ENCODE measurements at regions not wholly inside any gene's neighbourhood (a gene's known extent, or its start where the extent isn't known, plus 50 kb on each side); places are given as distances from the start of the nearest gene placed in this dataset.
"Not testable (repeated sequence)": the region's sequence is repeated elsewhere in the genome, so short reads cannot be mapped to it uniquely, and the experiment has no call there.

DNA sequence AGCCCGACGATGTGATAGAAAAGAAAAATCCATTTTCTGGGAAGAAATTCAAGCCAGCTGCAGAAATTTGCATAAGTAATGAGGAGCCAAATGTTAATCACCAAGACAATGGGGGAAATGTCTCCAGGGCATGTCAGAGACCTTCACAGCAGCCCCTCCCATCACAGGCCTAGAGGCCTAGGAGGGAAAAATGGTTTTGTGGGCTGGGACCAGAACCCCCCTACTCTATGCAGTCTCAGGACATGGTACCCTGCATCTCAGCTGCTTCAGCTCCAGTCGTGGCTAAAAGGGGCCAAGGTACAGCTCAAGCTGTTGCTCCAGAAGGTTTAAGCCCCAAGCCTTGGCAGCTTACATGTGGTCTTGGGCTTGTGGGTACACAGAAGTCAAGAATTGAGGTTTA lies 155.5 kb upstream of the FOXQ1 start:
- not testable (repeated sequence) for DNase-seq (ENCODE audit: low read depth)

DNA sequence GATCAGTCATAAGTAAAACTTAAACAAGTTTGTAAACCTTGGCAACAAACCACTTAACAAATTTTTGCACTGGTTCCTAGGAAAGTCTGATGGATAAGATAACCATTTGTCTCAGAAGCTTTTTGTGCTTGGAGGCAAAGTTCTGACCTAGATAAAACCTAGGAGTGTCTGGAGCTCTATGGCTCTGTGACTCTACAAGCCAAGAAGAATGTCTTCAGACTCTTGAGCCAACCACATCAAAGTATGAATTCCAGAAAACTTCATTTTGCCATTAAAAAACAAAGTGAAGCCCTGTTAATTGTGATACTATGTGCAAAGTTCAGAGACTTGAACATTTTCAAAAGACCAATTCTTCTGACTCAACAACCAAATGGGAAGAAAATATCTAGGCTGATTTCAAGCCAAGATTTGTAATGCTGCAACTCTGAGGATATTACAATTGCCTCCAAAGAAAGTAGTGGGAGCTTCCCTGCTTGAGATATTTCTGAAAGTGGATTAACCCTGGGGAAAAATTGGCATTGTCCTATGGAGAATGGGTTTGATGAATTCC lies 158.1 kb upstream of the FOXQ1 start:
- DNase-seq (ENCODE audit: low read depth) = no peak

DNA sequence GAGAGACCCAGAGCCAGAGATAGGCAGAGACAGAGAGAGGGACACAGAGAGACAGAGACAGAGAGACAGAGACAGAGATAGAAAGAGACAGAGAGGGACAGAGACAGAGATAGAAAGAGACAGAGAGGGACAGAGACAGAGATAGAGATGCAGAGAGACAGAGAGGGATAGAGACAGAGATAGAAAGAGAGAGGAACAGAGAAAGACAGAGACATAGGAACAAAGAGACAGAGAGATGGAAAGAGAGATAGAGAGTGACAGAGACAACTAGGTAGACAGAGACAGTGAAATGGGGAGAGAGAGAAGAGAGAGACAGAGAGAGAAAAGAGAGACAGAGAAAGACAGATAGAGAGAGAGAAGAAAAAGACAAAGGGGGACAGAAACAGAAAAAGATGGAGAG lies 165.4 kb upstream of the FOXQ1 start:
- no peak for DNase-seq (ENCODE audit: low read depth)

DNA sequence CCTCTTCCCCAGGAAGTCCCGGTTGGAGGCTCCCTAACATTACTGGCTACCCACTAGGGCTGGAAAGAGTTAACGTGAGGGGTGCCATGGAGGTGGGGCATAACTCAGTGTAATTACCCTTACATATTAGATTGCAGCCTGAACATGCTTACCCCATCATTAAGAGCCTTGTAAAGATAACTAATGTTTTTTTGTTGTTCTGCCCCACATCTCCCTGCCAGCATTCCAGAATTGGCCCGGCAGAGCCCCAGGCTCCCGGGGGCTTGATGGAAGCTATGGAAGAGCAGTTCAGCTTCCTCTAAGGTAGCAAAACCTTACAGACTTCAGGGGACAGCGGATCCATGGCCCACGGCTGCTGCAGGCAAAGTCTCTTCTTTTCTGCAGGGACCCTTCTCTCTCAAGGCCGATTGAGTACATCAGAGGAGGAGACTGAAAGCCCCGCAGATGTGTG lies 166.1 kb upstream of the FOXQ1 start:
- no peak for DNase-seq (ENCODE audit: low read depth)

DNA sequence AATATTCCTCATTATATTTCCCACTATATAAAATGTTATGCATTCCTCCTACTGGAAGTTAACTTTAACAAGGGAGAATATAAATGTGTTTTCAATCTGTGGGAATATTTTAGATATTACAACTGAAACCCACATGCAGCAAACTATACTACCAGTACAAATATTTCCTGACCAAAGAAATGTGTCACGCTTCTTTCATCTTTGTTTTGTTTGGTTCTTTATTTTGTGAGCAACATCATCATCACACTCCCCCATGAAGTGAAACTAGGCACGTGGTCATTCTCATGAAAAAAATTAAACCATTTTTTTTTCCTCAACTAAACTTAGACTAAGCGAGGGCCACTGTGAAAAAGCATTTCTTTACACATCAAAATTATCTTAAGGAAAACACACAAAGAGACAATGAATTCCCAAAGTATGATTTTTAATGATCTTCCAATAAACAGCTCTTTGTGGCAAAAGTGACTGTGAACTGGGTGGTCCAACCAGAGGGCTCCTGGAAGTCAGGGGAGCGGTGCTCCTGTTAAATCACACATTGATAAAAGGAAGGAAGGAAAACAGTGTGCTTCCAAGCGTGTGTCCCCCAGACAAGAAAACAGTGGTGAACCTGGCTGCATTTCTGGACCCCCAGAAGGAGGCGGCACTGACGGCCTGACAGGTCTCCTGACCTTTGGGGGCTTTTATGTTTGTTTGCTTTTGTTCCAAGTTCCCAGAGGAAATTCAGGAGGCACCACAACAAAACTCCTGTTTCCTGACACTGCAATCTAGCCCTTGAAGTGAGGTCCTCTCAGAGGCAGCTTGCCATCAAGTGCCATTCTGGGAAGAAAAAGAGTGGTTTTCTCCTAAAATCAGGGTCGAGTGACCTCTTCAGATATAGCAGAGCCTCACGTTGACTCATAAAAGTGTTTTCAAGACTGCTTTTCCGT lies 166.8 kb upstream of the FOXQ1 start:
- no peak for DNase-seq (ENCODE audit: low read depth)

DNA sequence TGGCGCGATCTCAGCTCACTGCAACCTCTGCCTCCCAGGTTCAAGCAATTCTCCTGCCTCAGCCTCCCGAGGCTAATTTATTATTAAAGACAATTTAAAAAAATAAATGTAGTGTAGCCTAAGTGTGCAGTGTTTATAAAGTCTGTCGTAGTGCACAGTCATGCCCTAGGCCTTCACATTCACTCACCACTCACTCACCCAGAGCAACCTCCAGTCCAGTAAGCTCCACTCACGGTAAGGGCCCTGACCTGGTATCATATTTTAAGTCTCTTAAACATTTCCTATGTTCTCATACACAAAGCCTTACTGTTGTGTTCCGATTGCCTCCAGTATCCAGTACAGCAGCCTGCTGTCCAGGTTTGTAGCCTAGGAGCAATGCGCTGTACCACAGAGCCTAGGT lies 168.2 kb upstream of the FOXQ1 start:
- no peak for DNase-seq (ENCODE audit: low read depth)

DNA sequence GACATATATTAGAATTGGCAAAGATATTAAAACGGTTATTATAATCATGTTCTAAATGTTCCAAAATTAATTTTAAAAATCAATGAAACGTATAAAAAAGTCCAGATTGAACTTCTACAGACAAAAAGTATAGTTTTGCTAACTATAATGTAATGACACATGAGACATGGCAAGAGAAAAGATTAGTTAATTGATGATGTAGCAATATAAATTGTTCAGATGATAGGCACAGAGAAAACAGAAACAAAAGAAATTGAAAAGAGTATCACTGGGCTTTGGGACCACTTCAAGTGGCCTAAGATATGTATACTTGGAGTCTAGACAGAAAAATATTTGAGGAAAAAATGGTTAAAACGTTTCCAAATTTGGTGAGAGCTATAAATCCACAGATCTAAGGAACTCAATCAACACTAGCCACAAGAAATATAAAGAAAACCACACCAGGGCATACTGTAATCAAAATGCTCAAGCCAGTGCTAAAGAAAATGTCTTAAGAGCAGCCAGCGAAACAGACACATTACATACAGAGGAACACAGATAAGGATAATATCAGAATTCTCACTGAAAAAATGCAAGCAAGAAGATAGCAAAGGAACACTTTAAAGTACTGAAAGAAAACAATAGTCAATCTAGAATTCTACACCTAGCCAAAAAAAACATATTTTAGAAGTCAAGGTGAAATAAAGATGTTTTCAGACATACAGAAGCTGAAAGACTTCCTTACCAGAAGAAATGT lies 172.6 kb upstream of the FOXQ1 start:
- DNase-seq (ENCODE audit: low read depth) = no peak

DNA sequence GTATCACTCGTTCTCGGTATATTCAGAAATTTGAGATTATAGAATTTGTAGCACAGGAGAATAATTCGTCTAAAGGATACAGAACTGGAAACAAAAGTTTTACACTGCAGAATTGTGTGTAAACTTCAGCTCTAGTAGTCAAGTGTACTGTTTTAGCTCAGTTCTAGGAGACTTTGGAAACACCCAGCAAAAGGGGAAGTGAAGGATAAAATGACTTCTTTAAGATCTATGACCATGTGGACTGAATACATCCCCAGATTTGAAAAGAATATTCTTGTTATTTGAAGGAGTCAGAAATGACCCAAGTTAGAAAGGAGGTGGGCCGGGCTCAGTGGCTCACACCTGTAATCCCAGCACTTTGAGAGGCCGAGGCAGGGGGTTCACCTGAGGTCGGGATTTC lies 174.0 kb upstream of the FOXQ1 start:
- DNase-seq (ENCODE audit: low read depth) = no peak

DNA sequence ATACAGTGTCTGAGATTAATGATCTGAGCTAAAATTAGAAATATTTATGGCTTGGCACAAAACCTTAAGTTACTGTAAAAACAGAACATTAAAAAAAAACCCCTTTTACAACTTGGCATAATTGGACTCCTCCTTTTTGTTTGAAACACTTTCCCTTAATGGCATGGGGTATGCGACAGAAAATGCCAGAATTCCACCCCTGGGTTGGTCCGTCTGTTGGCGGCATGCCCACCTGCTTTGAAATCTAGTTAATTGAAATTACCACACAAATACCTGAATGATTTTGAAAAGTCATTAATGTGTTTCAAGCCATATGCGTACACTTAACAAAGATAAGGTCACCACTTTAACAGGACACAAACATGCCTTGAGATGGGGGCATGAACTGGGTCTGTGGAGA lies 175.1 kb upstream of the FOXQ1 start:
- no peak for DNase-seq (ENCODE audit: low read depth)

DNA sequence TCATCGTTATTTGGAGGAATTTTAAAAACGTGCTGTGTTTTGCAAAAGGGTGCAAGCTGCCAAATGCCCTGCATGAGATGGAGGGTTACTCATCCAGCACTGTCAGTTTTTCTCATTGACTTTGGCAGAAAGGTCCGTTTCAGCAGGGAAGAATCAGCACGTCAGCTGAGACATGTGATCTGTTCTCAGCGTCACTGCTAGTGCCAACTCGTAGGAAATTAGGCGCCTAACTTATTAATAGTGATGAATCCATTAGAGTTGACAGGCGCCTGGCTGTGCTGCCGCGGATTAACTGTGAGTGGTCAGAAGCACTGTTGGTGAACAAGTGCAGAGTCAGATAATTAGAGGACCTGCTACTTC lies 175.5 kb upstream of the FOXQ1 start:
- peak; percentile 91 for DNase-seq (ENCODE audit: low read depth)

DNA sequence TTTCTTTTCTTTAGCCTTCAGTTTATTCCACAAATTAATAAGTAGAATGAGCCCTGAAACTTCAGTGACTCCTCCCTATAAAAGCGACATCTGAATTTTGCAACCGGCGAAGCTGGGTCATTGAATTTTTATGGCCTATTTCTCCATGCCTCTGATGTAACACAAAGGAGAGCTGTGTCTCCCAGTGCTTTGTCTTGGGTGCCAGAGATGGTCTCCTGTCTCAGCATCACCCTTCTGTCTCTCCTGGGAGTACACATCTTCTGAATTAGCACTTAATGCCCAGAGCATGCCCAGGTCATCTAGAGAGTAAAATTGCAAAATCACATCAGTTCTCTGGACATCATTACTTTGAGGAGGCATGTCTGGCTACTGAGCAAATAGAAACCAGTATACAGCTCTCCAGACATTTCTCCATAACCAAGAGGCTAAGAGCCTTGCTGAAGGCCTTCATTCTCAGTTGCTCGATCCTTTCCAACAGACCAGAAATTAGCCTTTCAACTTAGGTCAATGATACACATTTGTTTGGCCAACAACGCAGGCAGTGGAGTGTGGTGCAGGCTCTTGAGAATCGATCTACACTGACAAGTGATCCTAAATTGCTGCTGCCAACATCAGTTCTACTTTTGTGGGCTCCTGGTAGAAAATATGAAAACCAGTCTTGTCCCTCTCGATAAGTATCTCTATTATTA lies 176.0 kb upstream of the FOXQ1 start:
- peak; percentile 40 for DNase-seq (ENCODE audit: low read depth)

DNA sequence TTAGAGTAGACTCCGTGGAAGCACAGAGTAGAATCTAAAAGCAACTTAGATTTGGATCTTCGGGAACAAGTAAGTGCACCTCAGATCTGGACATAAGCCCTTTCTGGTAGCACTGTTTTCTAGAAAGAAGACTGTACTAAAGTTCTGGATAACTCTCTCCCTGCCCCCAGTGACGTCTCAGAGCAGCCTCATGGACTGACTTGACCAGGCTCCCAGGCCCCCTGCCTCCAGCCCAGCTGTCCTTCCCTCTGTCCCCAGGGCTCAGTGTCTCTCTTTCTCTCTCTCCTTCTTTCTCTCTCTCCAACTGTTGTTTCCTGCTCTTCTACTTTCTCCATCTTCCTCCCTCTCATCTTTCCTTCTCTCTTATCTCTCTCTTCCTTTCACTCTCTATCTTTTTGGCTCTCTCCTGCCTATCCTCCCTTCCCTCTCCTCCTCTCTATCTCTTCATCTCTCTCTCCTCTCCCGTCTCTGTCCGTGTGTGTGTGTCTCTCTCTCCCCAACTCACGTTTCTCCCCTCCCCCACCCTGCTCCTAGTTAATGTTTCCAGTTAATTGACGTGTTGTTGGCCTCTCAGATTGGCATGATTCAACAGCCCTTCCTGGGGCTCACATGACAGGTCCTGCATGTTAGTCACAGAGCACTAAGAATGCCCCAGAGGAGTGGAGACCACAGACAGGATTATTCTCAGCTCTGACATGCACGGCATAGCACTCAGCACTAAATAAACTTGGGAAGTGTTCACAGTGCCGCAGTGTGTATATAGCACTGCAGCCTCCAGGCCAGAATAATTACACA lies 180.4 kb upstream of the FOXQ1 start:
- peak; percentile 100 for DNase-seq (ENCODE audit: low read depth)

DNA sequence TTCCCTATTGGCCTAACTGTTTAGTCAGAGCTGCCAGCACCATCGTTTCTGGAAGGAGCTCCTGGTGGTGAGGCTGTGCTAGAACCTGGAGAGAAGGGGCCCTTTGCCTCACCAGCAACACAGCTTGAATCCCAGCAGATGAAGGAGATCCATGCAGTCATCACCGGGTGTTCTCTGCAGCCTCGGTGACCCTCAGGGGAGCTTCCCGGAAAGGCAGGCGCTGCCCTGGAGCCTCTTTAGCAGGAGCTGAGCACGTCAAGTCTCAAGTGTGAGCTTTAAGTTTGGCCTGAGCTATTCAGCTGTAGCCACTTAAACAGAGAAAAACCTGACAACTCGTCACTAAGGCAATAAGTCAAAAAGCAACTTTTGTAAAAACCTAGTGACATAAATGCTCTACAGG lies 181.2 kb upstream of the FOXQ1 start:
- peak; percentile 27 for DNase-seq (ENCODE audit: low read depth)

DNA sequence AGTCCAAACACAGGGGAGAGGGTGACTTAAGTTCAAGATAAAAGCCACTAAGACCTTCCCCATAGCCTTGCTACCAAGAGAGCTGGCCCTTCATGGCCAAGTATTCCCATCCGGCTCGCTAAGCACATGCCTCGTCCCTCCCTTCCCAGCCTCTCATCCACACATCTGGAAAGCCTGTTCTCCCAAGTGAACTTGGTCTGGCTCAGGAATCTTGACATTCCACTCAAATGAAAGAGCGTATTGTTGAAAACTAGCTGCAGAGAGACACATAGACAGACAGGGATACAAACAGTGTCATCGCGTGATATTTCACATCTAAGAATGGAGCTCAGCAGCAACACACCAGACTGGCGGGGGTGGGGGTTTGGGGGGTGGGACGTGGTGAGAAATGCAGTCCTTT lies 182.8 kb upstream of the FOXQ1 start:
- no peak for DNase-seq (ENCODE audit: low read depth)

DNA sequence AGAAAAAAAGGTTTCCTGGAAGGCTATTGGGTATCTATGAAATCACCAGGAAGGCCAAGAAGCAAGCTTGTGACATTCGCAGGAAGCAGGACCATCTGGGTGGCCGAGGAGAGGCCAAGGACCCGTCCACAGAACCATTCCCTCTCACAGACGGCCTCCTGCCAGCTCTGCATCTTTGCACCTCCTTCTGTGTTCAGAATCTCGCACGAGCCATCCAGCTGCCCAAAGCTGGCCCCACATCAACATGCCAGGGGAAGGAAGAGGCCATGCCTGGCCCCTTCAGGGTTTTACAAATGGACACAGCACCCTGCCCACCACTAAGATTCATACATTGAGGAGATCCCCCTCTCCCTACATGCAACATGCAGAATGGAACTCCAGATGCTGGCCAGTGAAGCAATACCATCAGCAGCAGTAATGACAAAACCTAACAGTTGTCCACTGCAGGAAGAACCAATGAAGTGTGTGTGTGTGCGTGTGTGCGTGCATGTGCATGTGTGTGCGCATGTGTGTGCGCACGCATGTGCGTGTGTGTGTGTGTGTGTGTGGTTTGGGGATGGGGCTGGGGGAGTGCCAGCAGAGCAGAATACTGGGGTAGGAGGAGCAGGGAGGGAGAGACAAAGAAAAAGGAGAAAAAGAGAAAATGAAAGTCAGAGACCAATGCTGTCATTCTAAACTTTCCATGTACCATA lies 184.2 kb upstream of the FOXQ1 start:
- DNase-seq (ENCODE audit: low read depth) = no peak

DNA sequence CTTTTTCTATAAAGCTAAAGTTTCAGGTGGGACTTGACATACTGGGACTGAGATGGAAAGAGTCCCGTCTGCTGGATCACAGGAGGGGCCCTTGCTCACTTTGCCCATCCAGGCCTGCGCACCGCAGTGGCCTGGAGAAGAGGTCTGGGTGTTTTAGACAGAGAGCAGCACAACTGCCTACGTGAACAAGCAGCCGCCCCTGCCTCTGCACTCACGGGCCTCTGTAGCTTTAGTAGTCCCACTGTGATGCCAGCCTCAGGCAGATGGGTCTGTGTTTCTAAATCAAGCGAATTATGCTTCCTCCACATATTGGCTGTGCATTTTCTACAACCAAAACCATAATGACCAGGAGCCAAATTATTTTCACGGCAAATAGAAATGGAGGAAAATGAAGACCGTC lies 184.8 kb upstream of the FOXQ1 start:
- no peak for DNase-seq (ENCODE audit: low read depth)

DNA sequence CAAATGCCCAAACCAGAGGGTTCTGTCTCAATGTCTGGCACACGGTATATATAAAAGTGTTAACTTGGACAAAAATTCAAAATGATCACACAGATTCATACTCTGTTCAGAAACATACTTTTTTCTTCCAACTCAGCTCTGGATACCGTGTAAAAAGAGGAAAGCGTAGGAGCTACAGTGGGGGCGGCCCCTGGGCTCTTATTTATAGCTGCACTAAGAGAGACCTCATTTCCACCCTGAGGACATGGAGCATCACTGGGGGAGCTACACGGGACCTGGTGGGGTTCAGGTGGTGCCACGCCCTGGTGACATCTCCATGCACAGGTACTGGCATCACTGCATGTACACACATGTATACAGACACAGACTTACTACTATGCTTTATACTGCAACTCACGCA lies 185.9 kb upstream of the FOXQ1 start:
- no peak for DNase-seq (ENCODE audit: low read depth)

DNA sequence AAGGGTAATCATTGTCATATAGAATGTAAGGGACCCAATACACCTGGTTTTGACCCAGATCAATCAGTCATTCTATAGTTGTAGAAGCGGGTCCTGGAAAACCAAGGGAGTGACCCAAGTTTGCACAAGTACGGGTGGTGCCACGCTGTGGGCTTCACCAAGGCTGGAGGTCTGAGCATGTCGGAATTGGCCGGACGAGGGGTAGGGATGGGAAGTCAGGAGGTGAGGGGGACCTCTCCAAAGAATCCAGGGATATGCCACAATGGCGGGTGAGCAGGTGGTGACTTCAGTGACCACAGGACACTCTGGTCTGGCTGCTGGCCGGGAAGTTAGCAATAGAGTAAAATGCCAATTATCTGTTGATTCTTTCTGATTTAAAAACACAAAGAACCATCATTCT lies 186.6 kb upstream of the FOXQ1 start:
- no peak for DNase-seq (ENCODE audit: low read depth)

DNA sequence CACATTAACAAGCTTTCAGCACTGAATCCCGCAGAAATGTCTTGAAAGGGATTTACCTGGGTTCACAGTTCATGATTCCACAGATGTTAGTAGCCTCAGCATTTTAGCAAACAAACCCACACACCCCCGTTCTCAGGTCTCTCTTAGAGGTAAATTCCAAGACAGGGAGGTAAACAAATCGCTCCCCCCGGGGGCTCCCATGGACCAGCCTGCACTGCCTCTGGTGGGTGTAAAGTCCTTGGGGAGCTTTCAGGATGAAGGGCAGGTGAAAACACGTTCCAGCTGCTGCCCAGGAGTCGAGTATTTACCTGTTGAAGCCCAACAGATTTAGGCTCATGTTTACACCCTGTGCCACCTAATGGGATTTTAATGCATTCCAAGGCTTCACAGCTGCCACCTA lies 187.0 kb upstream of the FOXQ1 start:
- peak; percentile 29 for DNase-seq (ENCODE audit: low read depth)

DNA sequence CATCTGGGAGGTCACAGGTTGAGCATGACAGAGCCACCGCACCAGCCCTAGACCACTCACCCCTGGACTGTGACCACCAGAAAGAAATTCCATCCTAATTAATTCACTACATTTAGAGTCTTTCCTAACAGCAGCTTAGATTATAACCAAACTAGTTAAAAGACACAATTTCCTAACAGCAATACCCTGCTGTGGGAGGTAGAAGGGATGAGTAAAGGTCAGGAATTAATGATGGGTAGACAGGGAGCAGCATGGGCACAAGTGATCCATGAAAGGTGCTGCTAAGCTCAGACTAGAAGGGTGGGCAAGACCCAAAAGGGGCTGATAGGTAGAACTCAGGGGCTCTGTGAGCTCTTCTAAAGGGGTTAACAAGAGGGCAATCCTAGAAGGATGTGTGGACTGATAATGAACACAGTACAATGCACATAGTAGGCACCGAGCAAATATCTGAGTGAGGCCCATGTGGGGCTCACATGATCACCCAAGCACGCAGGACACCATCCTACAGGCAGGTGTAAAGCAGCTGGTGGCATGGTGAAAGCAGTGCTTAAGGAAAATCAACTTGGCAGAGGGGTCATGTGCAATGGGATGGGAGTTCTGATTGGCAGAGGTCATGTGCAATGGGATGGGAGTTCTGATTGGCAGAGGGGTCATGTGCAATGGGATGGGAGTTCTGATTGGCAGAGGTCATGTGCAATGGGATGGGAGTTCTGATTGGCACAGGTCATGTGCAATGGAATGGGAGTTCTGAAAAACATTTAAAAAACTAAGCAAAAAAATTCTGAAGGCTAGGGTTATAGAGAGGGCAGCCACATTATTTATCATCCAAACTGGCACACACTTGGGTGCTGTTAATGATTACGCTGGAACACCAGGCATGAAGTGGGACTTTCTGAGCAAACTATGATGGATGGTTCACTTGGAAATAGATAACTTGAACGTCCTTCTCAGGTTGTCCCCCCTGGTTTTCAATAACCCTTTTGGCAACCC lies 188.2 kb upstream of the FOXQ1 start:
- DNase-seq (ENCODE audit: low read depth) = peak; percentile 93

Data from renal cortical epithelial cell (primary cell).